ENCODE measurements at regions not wholly inside any gene's neighbourhood (a gene's known extent, or its start where the extent isn't known, plus 50 kb on each side); places are given as distances from the start of the nearest gene placed in this dataset.
"Not testable (repeated sequence)": the region's sequence is repeated elsewhere in the genome, so short reads cannot be mapped to it uniquely, and the experiment has no call there.

GRCh38 chr5:120106912-120107525, 357.1 kb upstream of the PRR16 start:
- H3K27ac Mint-ChIP-seq, result no peak overlapping the region
- no peak for TF ChIP-seq CTCF (IDR thresholded peaks at IDR 0.05; ENCODE audit: unreplicated experiment)
- H3K4me1 Mint-ChIP-seq, result no peaks in the 10 kb centered on the region
- no peaks in the 10 kb centered on the region for H3K36me3 Mint-ChIP-seq
- peaks cover 7% of the 10 kb centered on the region for H3K27me3 Mint-ChIP-seq (ENCODE audit: low read depth)
- no peak for DNase-seq (ENCODE audit: low spot score in 2 of 2, unreplicated experiment in 2 of 2)
- no peaks in the 10 kb centered on the region for H3K9me3 Mint-ChIP-seq
- H3K4me3 Mint-ChIP-seq, result no peak overlapping the region

DNA sequence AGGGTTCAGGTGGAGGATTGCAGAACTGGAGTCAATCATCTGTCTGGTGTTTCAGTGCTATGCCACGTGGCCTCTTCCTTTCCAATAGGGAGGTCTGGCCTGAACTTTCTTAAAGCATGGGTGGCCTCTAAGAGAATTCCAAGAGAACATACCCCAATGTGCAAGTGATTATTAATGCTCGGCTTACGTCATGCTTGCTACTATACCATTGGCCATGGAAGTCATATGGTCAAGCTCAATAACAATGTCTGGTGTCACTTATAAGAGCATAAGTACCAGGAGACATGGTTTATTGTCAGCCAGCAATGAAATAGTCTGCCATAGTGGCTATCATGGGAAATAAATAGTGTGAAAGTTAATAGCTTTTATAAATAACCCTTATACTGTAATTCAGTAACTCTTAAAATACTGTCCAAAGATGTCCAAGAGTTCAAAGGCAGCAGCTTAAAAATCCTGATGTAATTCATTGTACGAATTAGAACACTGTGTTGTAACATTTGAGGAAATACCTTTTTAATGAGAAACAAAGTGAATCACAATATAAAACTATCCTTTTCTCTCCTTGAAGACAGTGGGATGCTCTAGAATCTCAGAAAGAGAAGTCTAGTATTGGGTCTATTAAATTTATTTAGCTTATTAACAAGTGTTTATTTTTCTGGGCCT, 355.4 kb upstream of the PRR16 start:
- H3K4me3 Mint-ChIP-seq, result no peak overlapping the region
- H3K9me3 Mint-ChIP-seq, result peaks cover 2% of the 10 kb centered on the region
- no peak for TF ChIP-seq CTCF (IDR thresholded peaks at IDR 0.05; ENCODE audit: unreplicated experiment)
- H3K27ac Mint-ChIP-seq, result no peak overlapping the region
- H3K4me1 Mint-ChIP-seq, result no peaks in the 10 kb centered on the region
- no peak for DNase-seq (ENCODE audit: low spot score in 2 of 2, unreplicated experiment in 2 of 2)
- H3K36me3 Mint-ChIP-seq, result no peaks in the 10 kb centered on the region
- peaks cover 4% of the 10 kb centered on the region for H3K27me3 Mint-ChIP-seq (ENCODE audit: low read depth)

- DNase-seq (ENCODE audit: low spot score in 2 of 2, unreplicated experiment in 2 of 2), result no peak
- H3K4me3 Mint-ChIP-seq, result no peak overlapping the region
- no peaks in the 10 kb centered on the region for H3K36me3 Mint-ChIP-seq
- H3K4me1 Mint-ChIP-seq, result no peaks in the 10 kb centered on the region
- no peak for TF ChIP-seq CTCF (IDR thresholded peaks at IDR 0.05; ENCODE audit: unreplicated experiment)
- no peak overlapping the region for H3K27ac Mint-ChIP-seq
- H3K9me3 Mint-ChIP-seq, result peaks cover 10% of the 10 kb centered on the region
- no peaks in the 10 kb centered on the region for H3K27me3 Mint-ChIP-seq (ENCODE audit: low read depth)
Measured at GRCh38 chr5:120122703-120123102, 341.4 kb upstream of the PRR16 start.

DNA sequence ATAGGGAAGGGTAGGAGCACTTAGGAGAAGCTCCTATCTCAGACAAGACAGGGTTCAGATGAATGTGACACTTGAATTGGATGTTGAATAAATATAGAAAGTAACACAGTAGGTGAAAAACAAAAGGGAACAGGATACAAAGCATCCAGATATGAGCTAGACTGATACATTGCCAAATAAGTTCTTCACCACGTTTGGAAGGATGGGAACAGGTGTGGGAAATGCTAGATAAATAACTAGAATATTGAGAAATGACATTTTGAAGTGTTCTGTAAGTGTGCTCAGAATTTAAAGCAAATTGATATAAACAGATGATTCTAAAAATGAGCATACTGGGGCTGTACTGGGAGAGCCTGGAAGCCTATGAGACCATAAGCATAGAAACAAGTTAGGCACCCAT, 340.1 kb upstream of the PRR16 start:
- Mint-ChIP-seq H3K4me3 (no peak overlapping the region), H3K27ac (no peak overlapping the region), H3K9me3 (no peaks in the 10 kb centered on the region), H3K36me3 (no peaks in the 10 kb centered on the region), H3K4me1 (no peaks in the 10 kb centered on the region), H3K27me3 (ENCODE audit: low read depth) (no peaks in the 10 kb centered on the region)
- TF ChIP-seq CTCF (IDR thresholded peaks at IDR 0.05; ENCODE audit: unreplicated experiment), result no peak
- no peak for DNase-seq (ENCODE audit: low spot score in 2 of 2, unreplicated experiment in 2 of 2)

DNA sequence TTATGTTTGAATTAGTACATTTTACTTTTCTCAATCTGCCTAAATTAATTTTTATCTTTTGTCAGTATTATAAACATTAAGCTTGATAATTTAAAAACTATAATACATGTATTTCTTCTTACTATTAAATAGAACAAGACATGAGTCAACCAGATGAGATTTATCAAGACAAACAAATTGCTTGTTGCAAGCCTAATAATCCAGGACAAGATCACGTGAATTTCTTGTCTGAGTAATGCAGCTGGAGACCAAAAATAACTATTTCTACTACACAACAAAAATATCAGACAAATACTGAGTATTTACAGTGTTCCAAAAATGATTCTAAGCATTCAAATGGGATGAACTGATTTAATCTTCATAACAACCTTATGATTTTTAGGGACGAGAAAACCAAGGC, 339.1 kb upstream of the PRR16 start:
- no peaks in the 10 kb centered on the region for H3K9me3 Mint-ChIP-seq
- H3K36me3 Mint-ChIP-seq, result no peaks in the 10 kb centered on the region
- H3K4me3 Mint-ChIP-seq, result no peak overlapping the region
- TF ChIP-seq CTCF (IDR thresholded peaks at IDR 0.05; ENCODE audit: unreplicated experiment), result no peak
- H3K27ac Mint-ChIP-seq, result no peak overlapping the region
- DNase-seq (ENCODE audit: low spot score in 2 of 2, unreplicated experiment in 2 of 2), result no peak
- H3K4me1 Mint-ChIP-seq, result no peaks in the 10 kb centered on the region
- H3K27me3 Mint-ChIP-seq (ENCODE audit: low read depth), result no peaks in the 10 kb centered on the region

GRCh38 chr5:120132347-120132746, 331.8 kb upstream of the PRR16 start:
- not testable (repeated sequence) for H3K27ac Mint-ChIP-seq; H3K36me3 Mint-ChIP-seq; H3K9me3 Mint-ChIP-seq; H3K27me3 Mint-ChIP-seq (ENCODE audit: low read depth); H3K4me1 Mint-ChIP-seq; H3K4me3 Mint-ChIP-seq; DNase-seq (ENCODE audit: low spot score in 2 of 2, unreplicated experiment in 2 of 2)
